NCI-H748 (cell line): ENCODE measurements at regions not wholly inside any gene's neighbourhood (a gene's known extent, or its start where the extent isn't known, plus 50 kb on each side); places are given as distances from the start of the nearest gene placed in this dataset.

Experiments
- DNase-seq: peaks from one replicate; lab custom pipeline; 2025; ENCODE audit not compliant: unreplicated experiment; lab: John Stamatoyannopoulos, UW

DNA sequence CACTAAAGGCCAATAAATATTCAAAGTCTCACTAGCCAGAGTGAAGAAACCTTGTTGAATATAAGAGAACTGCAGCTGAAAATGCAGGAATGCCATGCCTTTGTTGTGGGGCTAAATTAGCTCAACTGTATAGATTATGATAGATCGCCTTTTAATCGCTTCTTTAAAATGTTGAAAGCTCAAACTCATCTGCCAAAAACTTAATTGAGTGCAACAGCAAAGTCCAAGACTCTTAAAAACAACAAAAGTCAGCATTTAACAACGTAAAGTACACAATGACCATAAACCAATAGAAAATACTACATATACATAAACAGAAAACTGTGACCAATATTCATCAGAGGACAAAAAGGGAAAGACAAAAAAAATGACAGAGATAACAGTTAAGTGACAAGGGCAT, 585.0 kb upstream of the CDH6 start:
- no peak for DNase-seq

- peak; percentile 96 for DNase-seq
Measured at GRCh38 chr5:30607301-30607894, 586.1 kb upstream of the CDH6 start.

DNA sequence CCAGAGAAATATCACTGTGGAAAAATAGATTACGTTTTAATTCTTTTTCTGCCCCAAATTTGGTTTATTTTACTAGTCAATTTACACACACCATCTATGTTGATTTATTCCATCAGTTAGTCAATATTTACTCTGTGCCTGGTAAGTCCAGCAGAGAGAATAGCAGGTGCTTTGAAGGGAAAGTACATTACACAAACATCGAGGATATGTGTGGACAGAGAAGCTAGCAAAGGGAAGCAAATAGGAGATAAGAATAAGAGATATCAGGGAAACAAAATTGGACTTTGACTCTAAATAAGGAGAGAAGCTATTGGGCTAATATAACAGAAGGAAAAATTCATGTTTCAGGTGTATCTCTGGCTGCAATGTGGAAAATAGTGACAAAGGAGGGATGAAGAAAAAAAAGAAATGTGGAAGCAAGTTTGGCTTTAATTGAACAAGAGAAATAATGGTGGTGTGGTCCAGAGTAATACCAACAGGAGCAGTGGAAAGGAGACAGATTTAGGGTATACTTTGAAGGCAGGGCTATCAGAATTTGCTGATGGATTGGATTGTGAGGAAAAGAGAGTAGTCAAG, 587.7 kb upstream of the CDH6 start:
- DNase-seq, result peak; percentile 97

DNA sequence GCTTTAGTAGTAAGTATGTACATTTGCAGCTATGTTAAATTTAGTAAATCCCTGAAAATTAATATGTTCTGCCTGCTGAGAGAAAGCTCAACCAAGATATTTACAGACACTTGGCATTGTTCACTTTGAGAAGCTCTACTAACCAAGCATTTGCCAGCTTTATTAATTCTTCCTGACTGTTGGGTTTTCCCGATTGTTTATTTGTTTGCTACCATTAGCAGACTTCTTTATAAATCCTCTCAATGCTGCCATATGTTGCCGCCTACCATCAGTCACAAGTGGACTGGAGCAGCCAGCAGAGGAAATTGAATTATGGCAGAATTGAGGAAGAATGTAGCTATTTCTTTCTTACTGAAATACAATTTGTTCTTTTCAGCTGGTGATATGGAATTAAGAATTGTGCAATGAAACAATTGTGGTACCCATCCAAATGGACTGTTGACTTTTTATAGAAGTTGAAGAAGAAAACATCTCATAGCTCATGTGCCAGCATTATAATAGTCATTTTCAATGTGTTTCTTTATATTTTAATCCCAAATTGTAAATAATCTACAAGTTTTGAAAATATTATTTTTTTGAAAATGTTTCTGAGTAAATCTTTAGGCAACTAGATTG, 588.7 kb upstream of the CDH6 start:
- DNase-seq, result peak; percentile 71

- DNase-seq, result peak; percentile 96
Measured at GRCh38 chr5:30600892-30601291, 592.6 kb upstream of the CDH6 start.

DNA sequence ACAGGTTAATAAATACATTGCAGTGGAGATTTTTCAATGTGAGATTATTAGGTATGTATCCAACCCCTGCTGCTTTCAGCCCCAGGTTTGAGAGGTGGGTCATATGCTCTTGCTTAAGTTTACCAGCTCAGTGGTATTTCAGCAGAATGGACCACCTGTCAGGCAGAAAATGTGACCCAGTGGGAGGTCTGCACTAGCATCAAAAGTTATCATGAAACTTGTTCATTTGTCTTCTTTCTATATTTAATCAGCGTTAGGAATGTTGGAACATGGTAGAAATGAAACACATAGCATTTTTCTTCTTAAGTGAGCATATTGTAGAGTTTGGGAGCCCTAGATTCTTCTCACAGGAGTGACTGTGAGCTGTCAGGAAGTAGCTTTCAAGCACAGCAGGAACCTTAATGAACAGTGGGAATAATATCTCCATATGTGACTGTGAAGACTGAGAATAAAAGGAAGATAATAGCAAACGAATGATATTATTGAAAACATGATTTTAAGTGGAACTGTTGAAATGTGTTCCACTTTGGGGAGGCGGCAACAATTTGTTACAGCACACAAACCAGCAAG, 596.9 kb upstream of the CDH6 start:
- no peak for DNase-seq

GRCh38 chr5:30594331-30594730, 599.2 kb upstream of the CDH6 start:
- DNase-seq, result no peak

DNA sequence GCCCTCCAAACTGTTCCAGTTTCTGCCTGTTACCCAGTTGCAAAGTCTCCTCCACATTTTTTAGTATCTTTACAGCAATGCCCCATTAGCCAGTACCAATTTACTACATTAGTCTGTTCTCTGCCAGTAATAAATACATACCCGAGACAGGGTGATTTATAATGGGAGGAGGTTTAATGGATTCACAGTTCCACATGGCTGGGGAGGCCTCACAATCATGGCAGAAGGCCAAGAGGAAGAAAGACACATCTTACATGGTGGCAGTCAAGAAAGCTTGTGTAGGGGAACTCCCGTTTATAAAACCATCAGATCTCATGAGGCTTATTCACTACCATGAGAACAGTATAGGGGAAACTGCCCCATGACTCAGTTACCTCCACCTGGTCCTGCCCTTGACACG, 600.7 kb upstream of the CDH6 start:
- no peak for DNase-seq

GRCh38 chr5:30581198-30581935, 612.1 kb upstream of the CDH6 start:
- DNase-seq, result no peak

DNA sequence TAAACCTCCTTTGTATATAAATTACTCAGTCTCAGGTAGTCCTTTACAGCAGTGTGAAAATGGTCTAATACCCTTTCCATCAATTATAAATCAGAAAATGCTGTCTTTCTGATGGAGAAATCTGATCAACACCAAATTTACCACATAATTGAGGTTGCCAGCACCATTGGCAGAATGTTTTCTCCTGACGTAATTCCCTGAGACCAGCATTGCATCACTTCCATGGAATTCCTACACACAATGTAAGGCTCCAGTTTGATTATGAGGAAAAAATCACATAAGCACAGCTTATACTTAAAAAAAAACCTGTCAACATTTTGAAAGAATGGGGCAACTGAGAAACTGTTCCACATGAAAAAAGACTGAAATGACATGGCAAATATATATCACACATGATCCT, 618.7 kb upstream of the CDH6 start:
- no peak for DNase-seq

DNA sequence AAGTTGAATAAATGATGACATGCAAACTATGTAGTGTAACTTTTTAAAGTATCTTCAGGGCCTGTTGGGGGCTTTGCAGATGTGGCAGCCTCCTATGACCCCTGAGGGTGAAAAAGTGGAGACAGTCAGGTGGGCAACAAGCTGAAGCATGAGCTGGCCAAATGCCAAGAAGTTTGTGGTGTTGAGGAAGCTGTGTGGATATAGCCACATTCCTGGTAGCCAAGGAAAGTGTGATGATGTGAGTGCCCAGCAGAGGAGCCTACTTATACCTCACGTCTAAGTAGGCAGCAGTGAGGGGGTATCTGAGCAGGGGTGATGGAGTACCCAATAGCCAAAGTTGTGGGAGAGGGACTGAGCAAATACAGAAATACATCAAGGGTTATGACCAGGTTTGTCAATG, 621.2 kb upstream of the CDH6 start:
- DNase-seq, result peak; percentile 63

GRCh38 chr5:30561771-30562170, 631.7 kb upstream of the CDH6 start:
- DNase-seq, result no peak

DNA sequence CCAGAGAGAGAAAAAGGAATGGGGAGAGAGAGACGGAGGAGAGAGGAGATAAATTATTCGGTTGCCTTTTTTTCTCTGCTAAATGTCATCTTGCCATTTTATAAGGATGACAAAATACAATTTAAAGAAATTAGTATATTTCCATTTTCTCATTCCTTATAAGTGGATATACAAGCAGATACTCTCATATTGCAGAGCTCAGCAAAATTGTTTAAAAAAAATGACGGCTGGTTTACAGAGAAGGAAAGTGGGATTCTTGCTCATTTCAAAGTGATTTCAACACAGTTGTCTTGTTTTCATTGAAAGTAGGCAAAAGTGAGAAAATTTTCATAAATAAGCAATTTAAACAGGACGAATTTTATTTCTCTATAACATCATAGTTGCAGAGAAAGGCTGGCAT, 641.9 kb upstream of the CDH6 start:
- no peak for DNase-seq

DNA sequence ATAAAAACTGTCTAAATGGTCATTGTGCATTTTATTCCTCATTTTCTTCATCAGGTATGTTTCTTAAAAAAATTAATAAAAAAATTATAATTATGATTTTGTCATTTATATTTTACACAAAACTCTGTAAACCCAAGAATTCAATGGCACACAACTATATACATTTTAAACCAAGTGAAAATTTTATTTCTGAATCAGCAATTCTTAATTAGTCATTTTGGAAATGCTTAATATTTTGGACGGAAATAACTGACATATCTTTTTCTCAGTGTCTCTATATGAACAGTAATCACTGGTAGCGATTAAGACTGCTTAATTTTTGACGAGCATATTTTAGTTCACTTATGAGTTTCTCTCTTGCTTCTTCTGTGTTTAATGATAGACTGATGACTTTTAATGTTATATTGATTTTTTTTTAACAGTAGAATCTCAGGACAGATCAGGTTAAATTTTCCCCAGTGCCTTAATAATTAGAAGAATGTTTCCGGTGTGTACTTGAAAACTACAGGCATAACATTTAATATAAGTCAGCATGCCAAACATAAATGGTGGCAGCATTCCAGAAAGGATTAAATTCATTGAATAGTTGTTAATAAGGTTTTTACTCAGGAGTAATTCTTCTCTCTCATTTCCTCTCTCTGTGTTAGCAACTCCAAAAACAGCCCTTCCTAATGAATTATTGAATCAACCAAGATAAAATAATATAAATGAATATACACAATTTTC, 644.7 kb upstream of the CDH6 start:
- no peak for DNase-seq

- no peak for DNase-seq
Measured at GRCh38 chr5:30540150-30540549, 653.3 kb upstream of the CDH6 start.

- DNase-seq, result no peak
Measured at GRCh38 chr5:30539004-30539634, 654.4 kb upstream of the CDH6 start.

- DNase-seq, result no peak
Measured at GRCh38 chr5:30525353-30525752, 668.1 kb upstream of the CDH6 start.

- no peak for DNase-seq
Measured at GRCh38 chr5:30524428-30524827, 669.1 kb upstream of the CDH6 start.

DNA sequence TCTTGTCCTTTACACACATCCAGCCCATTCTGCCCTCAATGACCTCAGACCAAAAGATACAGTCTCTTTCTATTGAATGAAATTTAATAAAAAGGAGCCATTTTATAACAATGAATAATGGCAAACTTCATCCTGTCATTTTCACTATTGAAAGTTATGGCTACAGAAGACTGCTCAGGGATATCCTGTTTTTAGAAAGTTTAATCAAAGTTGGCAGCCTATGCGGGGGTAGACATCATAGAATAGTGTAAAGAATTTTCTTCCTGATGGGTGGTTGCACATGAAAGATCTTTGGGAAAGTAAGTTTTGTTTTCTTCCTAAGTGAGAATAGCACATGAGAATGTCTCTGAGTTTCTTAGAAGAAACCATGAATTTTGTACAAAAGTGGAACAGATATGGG, 670.4 kb upstream of the CDH6 start:
- DNase-seq, result no peak

- DNase-seq, result peak; percentile 85
Measured at GRCh38 chr5:30505014-30505886, 688.2 kb upstream of the CDH6 start.
